ENCODE measurements at regions not wholly inside any gene's neighbourhood (a gene's known extent, or its start where the extent isn't known, plus 50 kb on each side); places are given as distances from the start of the nearest gene placed in this dataset.

GRCh38 chr20:48194583-48194982, 409.3 kb upstream of the SULF2 start:
- DNase-seq: no peak

- no peak for DNase-seq
Observed at GRCh38 chr20:48193627-48194425, 408.5 kb upstream of the SULF2 start.

DNA sequence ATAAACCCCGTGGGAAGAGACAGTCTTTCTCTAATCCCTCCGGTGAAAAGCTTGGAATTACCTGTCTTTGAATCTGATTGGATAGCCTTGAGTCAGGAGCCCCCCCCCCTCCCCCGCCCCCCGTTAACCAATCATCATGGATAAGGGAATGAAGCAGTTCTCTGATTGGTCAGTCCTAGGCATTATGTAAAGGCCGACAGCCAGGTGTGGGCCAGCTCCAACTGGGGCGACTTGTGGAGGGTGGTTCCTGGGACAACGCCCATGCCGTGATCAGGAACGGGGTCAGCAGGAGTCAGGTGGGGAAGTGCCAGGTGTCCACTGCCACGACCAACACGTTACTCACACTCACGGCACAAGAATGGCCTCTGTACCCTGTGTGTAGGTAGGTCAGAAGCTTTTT, 406.8 kb upstream of the SULF2 start:
- no peak for DNase-seq

GRCh38 chr20:48191200-48191599, 405.9 kb upstream of the SULF2 start:
- DNase-seq: no peak

DNA sequence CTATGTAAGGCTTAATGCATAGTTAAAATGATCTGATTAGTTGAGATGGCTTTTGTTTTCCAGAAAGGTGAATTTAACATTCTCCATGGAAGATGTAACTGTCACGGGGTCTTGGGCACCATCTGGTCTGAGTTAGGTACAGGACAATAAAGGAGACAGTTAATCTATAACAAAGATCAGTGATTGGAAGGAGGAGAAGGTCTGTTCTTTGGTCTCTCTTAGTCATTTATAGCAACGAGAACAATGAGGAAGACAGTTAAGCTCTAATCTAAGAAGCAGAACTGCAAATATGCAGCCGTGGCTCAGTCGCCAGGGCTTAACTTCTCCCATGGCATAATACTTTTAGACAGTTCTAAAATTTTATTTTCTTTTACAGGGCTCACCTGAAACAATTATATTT, 405.5 kb upstream of the SULF2 start:
- no peak for DNase-seq

GRCh38 chr20:48189181-48189580, 403.9 kb upstream of the SULF2 start:
- DNase-seq: peak; percentile 23

- no peak for DNase-seq
Observed at GRCh38 chr20:48187851-48188250, 402.6 kb upstream of the SULF2 start.

- DNase-seq: no peak
Observed at GRCh38 chr20:48186915-48187314, 401.6 kb upstream of the SULF2 start.

DNA sequence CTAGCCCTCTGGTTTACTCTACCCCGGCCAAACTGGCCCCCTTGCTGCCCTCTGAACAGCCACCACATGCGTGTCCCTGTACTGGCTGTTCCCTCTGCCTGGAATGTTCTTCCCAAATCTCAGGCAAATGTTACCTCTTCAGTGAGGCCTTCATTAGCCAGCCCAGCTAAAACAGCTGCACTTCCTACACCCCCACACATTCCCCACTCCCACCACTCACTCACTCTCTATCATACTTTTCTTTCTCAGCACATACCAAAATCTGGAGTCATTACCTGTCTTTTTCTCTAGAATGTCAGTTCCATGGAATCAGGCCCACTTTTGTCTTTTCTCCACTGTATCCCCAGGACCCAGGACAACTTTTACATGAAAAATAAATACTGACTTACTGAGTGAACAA, 401.2 kb upstream of the SULF2 start:
- DNase-seq: no peak

DNA sequence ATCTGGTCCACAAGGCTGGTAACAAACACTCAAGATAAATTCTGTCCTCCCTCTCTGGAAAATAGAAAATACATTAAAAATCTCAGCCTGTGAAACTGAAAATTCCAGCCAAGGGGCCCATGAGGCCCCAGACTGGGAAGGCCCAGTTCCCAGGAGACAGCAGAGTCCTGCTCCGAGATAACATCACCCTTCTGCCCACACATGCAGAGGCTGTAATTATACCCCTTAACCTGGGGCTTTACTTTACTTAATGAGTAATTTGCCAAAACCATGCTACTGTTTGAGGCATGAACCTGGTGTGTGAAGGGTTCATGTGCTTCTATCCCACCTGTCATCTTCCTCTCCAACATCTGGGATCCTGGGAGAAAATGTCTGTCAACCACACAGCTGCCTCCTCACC, 398.9 kb upstream of the SULF2 start:
- no peak for DNase-seq

DNA sequence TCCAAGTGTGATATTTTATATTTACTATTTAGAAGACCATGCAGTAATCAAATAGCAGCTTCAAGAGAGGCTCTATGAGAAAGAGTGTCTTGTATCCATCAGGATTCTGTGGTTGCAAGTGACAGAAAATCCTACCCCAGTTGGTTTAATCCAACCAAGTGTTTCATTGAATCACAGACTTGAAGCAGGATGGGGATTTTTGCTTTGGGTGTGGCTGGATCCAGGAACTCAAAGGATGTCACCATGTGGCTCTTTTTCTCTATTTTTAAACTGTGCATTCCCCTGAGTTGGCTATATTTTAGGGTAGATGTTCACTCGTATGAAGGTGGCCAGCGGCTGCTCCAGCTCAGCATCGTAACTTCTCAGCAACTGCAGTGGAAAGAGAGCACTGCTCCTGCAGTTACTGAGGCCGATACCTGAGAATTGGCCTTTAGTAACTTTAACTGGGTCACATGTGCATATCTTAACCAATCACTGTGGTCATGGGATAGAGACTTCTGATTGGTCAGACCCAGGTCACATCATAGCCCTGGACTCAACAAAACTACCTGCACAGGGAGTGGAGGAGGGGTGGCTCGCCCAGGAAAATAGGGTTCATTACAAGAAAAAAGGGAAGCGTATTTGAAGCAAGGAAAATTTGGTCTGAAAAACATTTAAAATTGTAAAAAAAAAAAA, 396.1 kb upstream of the SULF2 start:
- DNase-seq: no peak

DNA sequence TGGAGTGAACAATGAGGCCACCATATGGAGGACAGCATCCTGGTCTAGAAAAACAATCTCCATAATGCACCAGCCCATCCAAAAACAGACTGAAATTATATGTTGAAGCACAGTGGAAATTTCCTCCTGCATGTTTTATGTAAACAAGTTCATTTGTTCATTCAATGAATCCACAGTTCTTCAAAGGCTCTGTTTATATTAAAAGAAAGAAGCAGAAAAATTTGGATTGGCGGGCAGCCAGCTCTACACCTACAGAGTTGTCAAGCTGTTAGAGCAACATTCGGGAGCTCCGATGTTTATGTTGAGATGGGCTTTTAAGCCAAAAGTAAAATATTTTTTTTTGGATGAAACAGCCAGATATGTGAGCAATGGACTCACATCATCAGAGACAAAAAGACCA, 395.3 kb upstream of the SULF2 start:
- no peak for DNase-seq

GRCh38 chr20:48180024-48180423, 394.7 kb upstream of the SULF2 start:
- peak; percentile 5 for DNase-seq

- DNase-seq: no peak
Observed at GRCh38 chr20:48178633-48179032, 393.4 kb upstream of the SULF2 start.

GRCh38 chr20:48177058-48177457, 391.8 kb upstream of the SULF2 start:
- no peak for DNase-seq

DNA sequence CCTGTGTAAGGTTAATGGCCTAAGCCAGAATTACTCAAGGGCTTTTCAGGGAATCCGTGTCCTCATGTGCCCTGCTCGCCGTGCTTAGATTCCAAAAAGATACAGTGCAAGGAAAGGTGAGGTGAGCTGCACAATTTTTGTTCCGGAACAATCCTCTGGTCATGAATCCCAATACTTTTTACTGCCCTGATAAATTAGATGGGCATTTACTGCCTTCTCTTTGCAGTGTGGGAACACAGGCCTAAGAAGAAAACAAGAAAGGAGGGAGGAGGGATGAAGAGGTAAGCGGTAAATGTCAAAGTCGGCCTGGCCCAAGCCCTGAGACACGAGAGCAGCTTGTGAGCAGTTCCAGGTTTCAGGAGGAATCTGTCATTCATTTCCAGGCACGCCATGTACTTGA, 390.9 kb upstream of the SULF2 start:
- DNase-seq: no peak

GRCh38 chr20:48175261-48175660, 390.0 kb upstream of the SULF2 start:
- DNase-seq: no peak

- no peak for DNase-seq
Observed at GRCh38 chr20:48172357-48172702, 387.0 kb upstream of the SULF2 start.

GRCh38 chr20:48171626-48172356, 386.5 kb upstream of the SULF2 start:
- no peak for DNase-seq

- no peak for DNase-seq
Observed at GRCh38 chr20:48171071-48171470, 385.8 kb upstream of the SULF2 start.

DNA sequence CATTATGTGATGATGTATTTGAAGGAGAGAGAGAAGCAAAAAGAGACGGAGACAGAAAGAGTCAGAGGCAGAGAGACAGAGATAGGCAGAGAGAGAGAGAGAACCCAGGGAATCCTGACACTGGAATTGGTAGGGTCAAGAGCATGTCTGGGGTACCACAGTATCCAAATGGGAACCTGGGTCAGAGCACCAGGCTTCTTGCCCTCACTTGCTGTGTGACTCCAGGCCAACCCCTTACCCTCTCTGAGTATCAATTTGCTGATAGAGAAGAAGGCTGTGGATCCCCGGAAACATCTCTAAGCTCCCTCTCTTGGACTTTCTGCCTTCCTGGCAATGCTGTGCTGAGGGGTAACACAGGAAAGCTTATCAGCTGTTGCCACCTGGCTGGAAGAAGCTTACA, 385.3 kb upstream of the SULF2 start:
- DNase-seq: no peak

GRCh38 chr20:48169650-48170225, 384.5 kb upstream of the SULF2 start:
- DNase-seq: no peak

GRCh38 chr20:48166082-48166835, 381.0 kb upstream of the SULF2 start:
- no peak for DNase-seq
